Erythroblast (primary cell): ENCODE measurements at regions not wholly inside any gene's neighbourhood (a gene's known extent, or its start where the extent isn't known, plus 50 kb on each side); places are given as distances from the start of the nearest gene placed in this dataset.

Experiments used
- DNase-seq, 2 experiments: peaks; one replicate each; lab custom pipeline; 2025; lab: John Stamatoyannopoulos, UW
- GATA1 ChIP-seq: IDR thresholded peaks from 2 replicates; pipeline ENCODE4 v1.6.1; 2011; ENCODE audit warnings: low read depth, mild to moderate bottlenecking, control low read depth, low read length, moderate library complexity
- POLR2A ChIP-seq: IDR thresholded peaks from 2 replicates; pipeline ENCODE4 v1.6.1; 2011; ENCODE audit warnings: mild to moderate bottlenecking, low read length

DNA sequence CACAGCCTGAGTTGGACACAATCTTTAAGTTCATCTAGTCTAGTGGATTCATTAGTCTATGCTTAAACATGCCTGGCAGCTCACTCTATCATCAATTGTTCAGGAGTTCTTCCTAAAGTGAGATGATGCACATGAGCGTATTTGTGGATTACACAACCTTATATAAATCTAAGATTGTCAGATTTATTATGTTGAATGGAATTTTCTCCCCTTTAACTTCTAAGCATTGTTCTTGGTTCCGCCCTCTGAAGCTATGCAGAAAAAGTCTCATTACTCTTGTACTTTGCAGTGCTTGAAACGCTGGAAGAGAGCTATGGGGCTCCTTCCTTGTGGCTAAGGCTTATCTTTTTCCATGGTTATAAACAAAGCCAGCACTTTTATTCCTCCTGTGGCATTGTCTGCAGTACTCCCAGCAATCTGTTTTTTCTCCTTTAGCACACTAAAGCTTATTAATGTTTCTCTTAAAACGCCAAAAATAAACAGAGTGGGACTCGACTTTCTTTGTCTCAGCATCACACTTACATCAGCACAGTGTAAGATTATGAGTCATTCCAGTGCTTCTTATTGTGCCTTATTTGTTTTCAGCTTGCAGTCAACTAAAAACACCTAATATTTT is 316.8 kb upstream of the CAMK1G start:
- TF ChIP-seq POLR2A (no peak), GATA1 (no peak)
- no peak for DNase-seq

DNA sequence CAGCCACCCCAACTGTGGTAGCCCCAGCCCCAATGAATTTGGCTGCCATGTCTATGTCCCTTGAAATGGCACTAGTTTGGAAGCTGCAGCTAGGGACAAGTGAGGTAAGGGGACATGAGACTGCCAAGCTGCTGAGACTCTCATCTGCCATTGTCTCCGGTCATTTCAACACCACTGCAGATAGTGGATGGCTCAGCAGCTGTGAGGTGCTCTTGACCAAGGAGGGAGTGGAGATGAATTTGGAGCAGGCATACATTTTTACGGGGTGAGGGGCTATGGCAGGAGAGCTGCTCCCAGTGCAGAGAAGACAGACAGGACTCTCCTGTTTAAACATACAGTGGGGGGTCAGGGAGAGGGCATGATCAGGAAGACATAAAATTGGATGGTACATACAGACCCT is 315.5 kb upstream of the CAMK1G start:
- DNase-seq: no peak
- no peak for TF ChIP-seq GATA1
- TF ChIP-seq POLR2A: no peak

- no peak for DNase-seq
- no peak for TF ChIP-seq GATA1
- TF ChIP-seq POLR2A: no peak
Observed at GRCh38 chr1:209268479-209268878, 315.0 kb upstream of the CAMK1G start.

DNA sequence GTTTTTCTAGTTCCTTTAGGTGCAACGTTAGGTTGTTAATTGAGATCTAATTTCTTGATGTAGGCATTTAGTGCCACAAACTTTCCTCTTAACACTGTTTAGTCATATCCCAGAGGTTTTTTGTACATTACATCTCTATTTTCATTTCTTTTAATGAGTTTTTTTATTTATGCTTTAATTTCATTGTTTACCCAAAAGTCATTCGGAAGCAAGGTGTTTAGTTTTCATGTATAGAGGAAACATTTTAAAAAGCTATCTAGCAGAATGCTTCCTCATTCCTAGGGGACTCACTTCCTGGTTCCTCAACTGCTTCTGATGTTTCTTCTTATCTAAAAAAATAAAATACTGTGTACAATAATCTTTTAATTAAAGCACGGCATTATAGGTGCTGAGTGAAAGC is 307.2 kb upstream of the CAMK1G start:
- TF ChIP-seq GATA1 (no peak), POLR2A (no peak)

DNA sequence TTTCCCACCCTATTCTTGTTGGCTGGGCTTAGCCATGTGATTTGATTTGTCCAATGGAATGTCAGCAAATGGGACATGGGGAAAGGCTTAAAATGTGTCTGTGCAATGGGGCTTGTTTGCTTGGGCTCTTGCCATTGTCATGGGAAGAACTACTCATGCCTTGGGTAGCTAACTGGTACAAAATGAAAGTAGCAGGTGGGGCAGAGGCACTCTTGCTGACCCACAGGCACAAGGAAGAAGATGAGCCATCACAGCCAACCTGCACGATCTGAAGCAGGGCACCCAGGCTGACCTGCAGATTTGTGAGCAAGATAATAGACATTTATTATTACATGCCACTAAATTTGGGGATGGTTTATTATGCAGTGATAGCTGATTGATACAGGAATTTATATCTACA is 305.9 kb upstream of the CAMK1G start:
- DNase-seq: no peak
- TF ChIP-seq GATA1: no peak
- TF ChIP-seq POLR2A: no peak

More for the DNA sequence above, 307.2 kb upstream of the CAMK1G start:
- no peak for DNase-seq

DNA sequence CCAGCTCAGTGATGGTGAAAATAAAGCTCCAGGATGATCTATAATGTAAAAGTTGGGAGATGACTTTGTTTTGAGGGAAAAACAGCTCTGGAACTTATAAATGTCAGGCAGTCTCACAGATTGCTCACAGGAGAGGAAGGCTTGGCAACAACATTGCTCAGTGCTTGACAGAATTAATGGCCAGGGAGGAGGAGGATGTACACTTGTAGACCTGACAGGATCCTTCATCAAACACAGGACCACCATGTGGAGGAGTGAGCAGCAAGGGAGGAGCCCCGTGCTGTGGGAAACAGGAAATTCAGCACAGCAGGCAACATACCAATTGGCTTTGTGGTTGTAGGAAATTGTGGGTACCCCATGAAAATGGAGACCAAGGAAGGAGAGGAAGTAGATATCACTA is 291.8 kb upstream of the CAMK1G start:
- no peak for DNase-seq
- no peak for TF ChIP-seq POLR2A
- no peak for TF ChIP-seq GATA1

DNA sequence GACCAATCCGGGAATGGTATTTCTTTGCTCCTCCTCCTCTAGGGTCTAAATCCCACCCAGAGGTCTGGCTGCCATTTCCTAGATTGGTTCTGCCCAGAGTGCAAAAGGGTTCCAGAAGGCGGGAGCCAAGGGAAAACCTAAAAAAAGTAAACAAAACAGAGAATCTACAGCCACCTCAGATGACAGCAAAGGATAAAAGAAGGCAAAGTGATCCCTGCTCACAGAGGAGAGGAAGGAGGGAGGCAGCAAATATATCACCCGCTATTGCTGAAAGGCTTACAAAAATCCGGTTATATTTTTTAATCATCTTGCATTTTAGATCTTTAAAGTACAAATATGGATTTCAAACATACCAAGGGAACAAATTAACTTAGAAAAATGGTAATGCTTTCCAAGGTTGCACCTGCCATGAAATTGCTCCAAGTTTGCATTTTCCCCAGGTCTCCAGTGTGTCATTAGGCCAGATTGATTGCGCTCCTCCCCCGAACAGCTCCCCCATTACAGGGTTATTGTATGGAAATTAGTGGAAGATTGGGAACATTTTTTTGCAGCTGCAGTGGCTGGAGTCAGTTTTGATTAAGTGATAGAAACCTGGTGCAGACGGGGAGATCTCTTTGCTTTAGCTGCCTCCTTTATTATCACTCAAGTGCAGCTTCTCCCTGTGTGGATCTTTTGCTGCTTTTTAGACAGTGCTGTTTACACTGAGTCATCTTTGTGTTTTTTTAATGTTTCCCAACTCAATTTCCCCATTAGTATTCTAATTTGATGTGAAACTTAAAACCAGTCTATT is 280.5 kb upstream of the CAMK1G start:
- no peak for DNase-seq
- no peak for TF ChIP-seq POLR2A
- no peak for TF ChIP-seq GATA1

GRCh38 chr1:209304166-209304565 is 279.3 kb upstream of the CAMK1G start:
- no peak for DNase-seq
- TF ChIP-seq POLR2A: no peak
- TF ChIP-seq GATA1: no peak

DNA sequence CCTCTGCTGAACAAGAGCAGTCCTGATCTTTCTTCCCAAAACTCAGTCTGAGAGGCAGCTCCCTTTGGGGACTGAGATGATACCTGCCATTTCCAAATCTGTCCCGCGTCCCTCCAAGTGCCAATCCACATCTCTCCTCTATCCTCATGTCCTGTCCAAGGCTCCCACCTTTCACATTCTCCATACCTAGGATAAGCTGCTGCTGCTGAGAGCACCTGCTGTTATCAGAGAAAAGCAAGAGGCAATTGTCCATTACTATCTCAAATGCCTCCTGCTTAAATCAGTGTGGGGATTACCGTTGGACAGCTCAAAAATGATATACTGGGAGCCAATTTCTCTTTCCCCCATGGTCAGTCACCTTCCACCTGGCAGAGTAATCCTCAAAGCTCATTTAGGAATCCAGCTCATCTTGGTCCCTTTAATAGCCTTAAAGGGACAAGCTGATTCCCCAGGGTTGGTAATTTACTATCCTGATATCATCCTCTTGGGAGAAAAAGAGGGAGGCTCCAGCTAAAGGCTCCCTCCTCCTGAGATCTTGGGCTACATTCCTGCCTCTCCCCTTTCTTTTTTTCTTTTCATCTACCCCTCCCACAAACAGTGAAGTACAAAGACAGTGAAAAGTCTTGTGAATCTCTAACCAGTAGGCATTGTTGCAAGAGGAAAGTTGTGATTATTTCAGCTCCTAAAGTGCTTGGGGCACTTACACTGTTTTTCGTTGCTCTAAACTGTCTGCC is 278.1 kb upstream of the CAMK1G start:
- no peak for TF ChIP-seq POLR2A
- TF ChIP-seq GATA1: no peak
- no peak for DNase-seq

GRCh38 chr1:209307846-209308245 is 275.7 kb upstream of the CAMK1G start:
- TF ChIP-seq GATA1 (no peak), POLR2A (no peak)
- DNase-seq: no peak

GRCh38 chr1:209309198-209309597 is 274.3 kb upstream of the CAMK1G start:
- TF ChIP-seq POLR2A: no peak
- TF ChIP-seq GATA1: no peak
- no peak for DNase-seq

- TF ChIP-seq GATA1: no peak
- TF ChIP-seq POLR2A: no peak
- DNase-seq: no peak
Observed at GRCh38 chr1:209311770-209312169, 271.7 kb upstream of the CAMK1G start.

DNA sequence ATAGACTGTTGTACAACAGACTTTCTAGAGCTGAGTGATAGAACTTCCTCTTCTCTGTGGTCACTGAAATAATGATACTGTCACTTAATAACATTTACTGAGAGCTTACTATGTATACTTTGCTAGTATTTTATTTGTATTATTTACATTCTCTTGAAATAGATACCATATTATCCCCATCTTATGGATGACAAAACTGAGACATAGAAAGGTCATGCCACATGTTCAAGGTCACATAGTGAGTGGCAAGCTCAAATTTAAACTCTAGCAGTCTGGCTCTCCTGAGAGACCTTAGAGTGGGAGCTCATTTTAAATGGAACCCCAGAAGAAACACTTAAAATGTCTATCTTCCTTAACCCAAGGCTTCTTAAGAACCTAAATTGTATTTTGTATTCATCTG is 266.6 kb upstream of the CAMK1G start:
- no peak for TF ChIP-seq POLR2A
- TF ChIP-seq GATA1: no peak
- no peak for DNase-seq

DNA sequence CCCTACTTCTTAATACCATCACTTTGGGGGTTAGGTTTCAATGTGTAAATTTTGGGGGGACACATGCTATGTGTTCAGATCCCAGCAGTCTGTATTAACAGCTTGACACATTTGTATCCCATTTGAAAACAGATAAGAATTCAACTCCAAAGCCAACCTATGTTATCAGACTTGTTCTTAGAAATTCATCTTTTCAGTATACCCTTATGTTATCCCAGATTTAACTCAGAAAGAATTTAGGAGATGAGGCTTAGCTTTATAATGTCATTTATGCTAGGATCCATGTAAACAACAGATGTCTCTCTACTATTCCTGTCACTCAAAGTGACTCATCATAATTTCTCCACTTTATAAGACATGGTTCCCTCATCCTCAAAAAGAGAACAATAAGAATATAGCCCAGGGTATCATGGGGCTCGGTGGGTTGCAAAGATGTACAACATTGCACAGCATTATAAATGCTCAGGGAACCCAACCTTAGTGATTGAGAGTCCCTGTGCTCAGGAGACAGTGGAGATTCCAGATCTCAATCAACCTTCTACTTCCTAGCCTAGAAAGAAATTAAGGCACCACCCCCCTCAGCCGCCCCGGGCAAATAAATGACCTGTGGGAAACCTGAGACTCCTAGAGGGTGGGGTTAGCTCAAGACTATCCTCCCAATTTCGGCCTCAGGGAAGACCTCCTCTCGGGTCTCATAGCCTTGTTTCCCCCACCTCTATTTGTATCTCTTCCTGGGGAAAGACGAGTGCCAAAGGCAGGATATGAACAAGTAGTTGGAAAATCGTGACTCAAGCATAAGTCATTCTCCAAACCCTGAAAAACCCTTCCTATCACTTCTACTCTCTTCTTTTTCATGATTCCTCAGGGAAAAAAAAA is 265.1 kb upstream of the CAMK1G start:
- no peak for DNase-seq
- TF ChIP-seq GATA1 (no peak), POLR2A (no peak)
